HG02852 (cell line): ENCODE measurements at regions not wholly inside any gene's neighbourhood (a gene's known extent, or its start where the extent isn't known, plus 50 kb on each side); places are given as distances from the start of the nearest gene placed in this dataset.
"Not testable (repeated sequence)": the region's sequence is repeated elsewhere in the genome, so short reads cannot be mapped to it uniquely, and the experiment has no call there.

Experiments used
- ATAC-seq: cut with Tn5 transposase; IDR thresholded peaks from one replicate; pipeline ENCODE4 v1.9.1; 2021; ENCODE audit warnings: mild to moderate bottlenecking, moderate library complexity; ENCODE audit not compliant: unreplicated experiment

DNA sequence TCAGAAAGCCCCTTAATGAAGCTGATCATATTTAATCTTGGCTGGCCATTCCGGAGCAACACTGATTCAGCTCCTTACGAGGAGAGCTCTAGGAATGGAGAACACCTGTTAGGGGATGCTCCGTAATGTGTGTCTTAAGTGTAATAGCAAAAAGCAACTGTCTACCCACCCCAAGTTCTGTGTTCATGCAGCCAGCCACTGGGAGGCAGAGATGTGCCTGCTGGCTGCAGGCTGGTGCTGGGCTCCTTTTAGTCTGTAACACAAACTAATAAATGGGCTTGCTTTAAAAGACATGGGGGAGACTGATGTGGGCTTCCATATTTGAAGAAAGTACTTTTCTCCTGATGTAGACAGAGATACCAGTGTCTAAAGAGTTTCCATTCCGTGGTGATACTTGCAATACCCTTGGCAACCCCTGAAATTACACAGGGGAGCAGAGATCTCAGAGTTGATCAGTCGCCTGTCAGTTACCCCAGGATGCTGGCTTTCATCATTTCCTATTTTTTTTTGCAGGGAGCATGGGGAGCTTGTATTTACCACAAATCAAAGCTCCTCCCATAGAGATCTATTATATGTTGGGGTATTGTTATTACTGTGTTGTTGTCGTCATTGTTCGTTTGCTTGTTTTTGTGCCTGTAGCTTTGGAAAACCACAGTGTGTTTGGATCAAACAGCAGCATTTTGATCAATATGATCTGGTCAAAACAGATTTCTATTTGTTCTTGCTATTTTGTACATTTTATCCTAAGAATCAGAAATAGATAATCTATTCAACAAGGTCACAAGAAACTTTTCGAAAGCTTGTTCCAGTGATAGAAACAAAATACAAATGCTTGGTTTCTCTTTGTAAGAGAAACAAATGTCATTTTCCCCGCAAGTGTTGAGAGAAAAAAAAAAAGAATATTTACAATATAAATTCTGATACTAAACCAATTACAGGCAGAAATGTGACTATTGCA, 65.8 kb downstream of the MTX3 start:
- ATAC-seq, result no peak

DNA sequence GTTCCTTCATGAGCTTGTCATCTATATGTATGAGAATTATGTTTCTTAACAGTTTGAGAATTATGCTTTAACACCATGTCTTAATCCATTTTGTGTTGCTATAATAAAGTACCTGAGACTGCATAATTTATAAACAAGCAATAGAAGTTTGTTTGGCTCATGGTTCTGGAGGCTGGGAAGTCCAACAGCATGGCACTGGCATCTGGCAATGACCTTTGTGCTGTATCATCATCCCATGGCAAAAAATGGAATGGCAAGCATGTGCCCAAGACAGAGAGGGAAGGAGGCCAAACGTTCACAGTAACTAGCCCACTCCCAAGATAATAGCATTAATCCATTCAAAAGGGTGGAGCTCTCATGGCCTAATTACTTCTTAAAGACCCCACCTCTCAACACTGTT, 67.6 kb downstream of the MTX3 start:
- no peak for ATAC-seq

DNA sequence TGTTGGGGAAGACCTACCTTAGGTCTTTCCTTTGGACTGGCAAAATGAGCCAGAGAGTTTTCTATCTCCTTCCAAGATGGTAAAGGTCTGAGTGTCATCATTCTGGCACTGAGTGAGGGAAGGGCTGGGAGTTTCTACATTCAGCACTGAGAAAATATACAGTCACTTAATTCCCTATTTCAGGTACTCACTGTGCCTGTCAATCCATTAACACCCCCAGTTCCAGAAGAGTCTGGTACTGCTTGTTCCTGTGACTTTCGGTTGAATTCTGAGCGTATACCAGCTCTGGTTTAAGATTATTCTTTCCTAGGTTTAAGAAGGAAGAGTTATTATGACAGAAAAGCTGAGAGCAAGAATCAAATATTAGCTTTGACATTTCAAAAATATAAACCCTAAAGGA, 68.4 kb downstream of the MTX3 start:
- no peak for ATAC-seq

DNA sequence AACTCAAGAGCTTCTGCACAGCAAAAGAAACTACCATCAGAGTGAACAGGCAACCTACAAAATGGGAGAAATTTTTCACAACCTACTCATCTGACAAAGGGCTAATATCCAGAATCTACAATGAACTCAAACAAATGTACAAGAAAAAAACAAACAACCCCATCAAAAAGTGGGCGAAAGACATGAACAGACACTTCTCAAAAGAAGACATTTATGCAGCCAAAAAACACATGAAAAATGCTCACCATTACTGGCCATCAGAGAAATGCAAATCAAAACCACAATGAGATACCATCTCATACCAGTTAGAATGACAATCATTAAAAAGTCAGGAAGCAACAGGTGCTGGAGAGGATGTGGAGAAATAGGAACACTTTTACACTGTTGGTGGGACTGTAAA, 83.6 kb downstream of the MTX3 start:
- ATAC-seq, result not testable (repeated sequence)

DNA sequence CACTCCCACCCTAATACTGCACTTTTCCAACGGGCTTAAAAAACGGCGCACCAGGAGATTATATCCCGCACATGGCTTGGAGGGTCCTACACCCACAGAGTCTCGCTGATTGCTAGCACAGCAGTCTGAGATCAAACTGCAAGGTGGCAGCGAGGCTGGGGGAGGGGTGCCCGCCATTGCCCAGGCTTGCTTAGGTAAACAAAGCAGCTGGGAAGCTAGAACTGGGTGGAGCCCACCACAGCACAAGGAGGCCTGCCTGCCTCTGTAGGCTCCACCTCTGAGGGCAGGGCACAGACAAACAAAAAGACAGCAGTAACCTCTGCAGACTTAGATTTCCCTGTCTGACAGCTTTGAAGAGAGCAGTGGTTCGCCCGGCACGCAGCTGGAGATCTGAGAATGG, 88.5 kb downstream of the MTX3 start:
- ATAC-seq, result not testable (repeated sequence)

DNA sequence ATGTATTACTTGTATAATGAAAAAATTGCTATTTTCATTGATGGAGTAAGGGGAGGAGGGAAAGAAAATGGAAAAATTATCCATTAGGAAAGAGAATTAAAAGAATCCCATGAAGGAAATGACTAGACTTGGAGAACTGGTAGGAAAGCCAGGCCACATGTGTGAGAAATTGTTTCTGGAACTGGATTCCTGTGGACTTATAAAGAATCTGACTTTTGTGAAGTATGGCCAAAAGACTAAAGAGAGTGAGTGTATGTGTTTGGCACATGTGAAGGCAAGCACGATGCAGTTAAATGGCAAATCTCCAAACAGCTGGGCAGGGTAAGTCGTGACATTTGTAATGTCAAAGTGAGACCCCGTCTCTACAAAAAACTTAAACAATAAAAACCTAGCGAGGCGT, 89.4 kb downstream of the MTX3 start:
- no peak for ATAC-seq

DNA sequence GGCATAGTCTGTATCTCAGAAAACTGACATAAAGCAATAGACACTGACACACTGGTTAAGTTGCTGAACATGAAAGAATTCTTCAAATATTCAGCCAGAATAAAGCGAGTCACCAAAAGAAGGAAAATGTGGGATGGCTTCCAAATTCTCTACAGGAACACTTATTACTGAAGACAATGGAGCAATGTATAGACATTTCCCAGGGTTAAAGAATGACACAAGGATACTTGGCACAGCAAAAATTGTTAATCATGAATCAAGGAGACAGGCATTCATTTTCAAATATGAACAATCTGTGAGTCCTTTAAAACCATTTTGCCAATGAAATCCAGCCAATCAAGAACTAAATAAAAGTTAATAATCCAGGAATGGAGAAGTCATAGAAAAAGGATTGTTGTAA, 92.5 kb downstream of the MTX3 start:
- ATAC-seq, result no peak

DNA sequence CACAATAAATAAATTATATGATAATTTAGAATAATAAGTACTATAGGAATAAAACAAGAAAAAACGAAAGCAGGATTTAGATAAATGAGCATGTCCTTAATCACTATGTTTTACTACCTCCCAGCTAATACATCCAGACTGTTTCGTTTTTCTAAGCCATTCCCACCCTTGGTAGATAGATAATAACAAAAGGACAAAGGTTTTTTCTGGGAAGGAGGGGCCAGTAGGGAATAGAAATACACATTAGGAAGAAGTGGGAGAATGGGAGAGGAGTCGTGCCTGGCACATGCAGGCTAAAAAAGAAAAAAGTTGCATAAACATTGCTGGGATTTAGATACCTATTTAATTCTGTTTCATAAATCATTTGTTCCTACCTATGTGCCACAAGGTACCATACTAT, 97.1 kb downstream of the MTX3 start:
- no peak for ATAC-seq

DNA sequence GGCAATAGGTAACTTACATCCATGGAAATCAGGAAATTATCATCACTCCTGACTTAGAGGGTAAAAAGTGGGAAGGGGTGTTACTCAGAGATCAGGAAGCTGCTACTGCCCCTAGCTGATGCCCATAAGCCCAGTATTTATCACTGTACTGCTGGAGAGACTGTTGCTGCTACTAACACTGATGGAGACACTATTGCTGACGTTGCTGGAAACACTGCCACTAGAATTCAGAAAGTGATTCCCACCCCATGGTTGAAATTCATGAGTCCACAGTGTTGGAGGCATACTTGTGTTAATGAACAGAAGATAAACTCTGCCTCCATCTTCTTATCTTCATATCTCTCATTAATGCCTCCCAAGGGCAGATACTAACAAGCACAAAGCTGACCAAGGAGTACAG, 97.6 kb downstream of the MTX3 start:
- ATAC-seq, result no peak

DNA sequence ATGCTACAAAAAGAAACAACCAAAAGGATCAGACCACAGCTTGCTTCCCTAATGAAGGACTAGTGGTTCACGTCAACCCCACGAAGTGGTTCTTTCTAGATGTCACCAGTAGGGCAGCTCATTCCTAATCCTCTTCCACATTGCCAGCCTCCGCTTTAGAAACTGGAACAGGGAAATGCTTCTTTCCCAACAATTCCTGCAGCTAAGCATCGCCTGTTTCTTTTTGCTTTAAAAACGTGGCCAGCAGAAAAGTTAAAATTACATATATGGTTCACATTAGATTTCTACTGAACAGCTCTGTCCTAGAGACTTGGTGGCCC, 100.2 kb downstream of the MTX3 start:
- no peak for ATAC-seq

DNA sequence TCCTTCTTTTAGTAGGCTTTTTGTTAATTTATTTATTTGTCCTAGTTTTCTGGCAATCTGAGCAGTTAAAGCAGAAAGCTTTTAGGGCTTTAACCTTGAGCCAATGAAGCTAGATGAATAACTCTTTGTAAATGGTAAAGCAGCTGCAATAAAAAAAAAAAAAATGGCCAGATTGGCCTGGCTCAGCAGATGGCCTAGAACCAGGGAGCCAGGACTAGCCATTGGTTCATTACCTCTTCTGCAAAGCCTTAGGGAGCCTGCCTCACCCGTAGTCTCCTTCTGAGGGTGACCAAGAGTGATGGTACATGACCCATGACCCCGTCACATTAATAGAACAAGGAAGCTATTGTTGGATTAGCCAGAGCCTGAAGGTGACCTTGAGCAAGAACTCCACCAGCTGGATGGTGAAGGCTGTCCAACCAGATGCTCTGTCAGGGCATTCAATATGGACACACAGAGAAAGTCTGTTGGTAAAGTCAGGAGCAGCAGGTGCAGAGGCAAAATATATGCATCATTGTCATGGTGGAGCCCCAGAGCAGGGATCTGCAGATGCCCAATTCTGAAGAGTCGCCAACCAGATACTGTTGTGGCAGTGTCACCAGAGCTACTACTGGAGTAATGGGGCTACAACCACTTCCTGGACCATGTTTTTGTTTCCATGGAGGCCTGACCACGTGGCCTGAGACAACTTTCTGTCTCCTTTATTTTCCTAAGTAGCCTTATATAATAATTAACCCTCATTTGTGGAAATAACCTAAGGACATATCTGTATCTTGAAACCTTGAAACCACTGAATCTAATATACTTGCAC, 100.7 kb downstream of the MTX3 start:
- no peak for ATAC-seq

DNA sequence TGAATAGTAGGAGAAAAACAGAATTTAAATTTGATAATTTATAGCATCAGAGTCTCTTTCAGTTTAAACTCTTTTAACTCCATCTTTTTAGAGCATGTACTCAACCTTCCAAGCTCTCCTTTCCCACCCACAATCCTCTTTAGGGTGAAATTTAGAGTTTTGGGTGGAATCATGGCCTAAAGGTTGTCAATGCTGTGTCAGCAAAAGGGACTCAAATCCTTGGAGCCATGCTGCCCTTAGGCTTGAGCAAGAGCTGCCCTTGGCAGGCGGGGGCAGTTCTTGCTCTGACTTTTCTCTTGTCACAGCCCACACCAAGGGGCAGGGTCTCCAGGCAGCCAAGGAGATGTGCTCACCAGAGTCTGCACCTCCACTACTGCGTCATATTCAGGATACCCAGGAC, 102.4 kb downstream of the MTX3 start:
- ATAC-seq, result no peak

DNA sequence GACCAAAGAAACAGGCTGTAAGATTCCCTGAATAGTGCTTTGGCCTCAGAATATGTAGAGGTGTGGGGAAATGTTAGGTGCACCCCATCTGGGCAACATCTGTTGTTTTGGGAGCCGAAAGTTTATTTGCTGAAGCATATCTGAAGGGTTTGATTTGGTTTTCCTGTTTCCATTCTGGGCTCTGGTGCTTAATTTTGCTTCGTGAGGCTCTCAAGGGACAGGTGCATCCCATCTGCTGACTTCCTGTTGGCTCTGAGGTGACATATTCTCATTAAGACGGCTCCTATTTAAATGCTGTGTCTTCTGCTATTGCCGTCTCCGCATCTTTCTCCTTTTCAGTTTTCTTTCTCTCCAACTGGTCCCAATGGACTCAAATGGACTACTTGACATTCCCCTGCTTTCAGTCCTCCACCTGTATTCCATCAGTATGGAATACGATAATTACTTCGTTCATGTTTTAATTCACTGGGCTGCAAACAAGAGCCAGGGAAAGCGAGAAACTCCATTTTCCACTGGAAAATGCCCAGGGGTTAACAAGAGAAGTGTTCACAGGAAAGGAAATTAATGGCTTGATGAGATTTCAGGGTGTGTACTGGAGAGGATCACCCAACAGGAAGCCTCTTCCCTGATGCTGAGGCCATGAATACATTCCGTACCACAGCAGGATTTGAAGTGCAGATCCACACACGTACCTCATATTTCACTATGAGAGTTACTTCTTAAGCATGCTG, 104.0 kb downstream of the MTX3 start:
- ATAC-seq, result no peak

DNA sequence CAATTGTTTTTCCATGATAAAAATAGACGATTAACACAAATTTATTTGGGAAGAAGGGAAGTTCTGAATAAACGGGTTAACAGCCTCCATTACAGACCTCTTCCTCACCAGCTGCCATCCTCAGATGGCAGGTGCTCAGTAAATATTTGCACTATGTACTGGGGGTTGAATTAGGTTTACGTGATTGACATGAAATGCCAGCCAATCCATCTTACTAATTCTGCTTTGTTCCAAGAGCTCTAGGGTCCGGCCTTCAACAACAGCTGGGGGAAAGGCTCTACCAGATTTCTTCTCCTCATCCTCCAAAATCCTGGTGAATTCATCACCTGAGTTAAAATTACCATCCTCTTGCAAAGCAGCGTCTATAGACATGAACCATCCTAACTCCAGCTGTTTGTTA, 104.6 kb downstream of the MTX3 start:
- no peak for ATAC-seq

DNA sequence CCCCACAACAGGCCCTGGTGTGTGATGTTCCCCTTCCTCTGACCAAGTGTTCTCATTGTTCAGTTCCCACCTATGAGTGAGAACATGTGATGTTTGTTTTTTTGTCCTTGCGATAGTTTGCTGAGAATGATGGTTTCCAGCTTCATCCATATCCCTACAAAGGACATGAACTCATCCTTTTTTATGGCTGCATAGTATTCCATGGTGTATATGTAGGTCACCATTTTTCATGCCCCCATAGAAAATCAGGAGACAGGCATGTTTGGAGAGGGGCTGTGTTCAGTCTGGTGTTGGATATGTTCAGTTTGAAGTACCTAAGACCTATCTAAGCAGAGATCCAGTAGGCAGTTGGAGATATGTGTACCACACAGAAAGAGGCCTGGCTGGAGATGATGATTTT, 111.2 kb downstream of the MTX3 start:
- ATAC-seq, result not testable (repeated sequence)

DNA sequence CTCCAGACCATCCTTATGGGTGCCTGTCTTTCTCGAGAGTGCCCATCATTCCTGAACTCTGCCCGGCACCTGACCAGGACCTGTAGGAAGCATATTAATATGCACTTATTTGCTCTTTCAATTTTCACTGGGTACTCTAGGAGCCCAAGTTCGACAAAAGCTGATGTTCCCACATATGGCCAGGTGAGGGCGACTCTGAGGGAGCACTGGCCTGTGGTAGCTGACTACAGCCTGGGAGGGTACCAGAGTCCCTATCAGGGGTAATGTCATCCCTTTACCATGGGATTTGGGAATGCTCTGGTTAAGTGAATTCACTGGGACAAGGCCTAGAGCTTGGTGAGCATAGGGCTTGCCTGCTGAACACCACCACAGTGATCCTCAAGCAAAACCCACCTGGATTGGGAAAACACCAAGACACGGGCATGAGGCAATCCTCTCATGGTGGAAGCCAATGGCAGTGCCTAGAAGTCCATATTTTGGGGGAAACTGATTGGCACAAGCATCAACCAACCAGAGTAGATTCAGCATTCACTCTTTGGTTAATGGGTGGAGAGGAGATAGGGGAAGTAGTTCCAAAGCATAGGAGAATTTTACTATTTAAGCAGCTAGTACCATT, 112.2 kb downstream of the MTX3 start:
- no peak for ATAC-seq

DNA sequence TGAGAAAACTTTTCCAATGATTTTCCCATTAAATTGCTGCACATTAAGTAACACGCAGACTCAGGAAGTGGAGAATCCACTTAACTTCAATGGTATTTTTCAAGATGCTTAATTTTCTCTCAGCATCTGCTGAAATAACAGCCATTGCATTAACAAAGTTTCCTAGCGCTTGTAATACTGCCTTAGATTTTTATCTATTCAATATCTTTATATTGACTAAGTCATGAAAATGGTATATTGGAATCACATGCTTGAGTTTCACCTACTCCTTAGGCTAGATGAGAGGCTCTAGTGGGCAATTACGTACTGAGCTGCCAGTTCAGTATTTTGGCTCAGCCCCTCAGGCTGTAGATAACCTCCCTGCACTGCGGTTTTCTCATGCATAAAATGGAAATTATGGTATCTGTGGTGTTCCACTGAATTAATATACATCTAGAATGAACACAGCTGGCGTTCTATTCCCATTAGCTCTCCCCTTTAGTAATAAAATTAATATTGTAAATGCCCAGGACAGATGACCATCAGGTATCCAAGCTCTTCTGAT, 112.9 kb downstream of the MTX3 start:
- ATAC-seq, result no peak

DNA sequence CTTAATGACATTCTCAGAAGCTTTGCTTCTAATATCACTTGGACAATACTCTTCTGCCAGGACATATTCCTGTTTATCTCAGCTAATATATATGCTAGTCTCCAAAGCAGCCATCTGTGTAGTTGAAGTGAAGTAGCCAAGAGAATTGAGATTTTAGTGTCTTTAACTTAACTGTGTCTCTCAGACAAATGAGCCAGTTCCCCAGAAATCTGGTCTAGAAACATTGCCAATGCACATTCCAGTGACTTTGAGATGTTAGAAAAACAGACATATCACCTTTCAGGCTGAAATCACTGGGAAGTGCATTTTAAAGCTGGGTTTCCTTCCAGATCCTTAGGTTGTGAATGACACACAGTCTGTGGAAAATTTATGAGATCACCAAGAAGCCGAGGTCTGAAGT, 114.6 kb downstream of the MTX3 start:
- no peak for ATAC-seq

DNA sequence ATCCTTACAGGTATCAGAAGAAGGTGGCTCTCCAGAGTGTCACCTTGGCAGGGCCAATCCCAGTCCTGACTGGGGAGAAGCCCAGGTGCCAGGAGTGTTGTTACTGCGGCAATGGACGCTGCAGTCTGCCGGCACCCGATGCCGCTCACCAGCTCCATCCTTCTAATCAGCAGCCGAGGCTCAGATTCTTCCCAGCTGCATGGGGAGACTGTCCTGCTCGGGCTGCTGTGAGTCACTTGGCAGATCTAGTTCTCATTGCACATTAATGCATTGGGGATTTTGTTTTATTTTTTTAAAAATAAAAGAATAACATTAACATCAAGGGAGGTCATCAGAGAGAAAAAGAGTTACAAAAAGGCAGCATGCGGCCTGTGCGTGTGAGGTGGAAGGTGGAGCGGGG, 115.8 kb downstream of the MTX3 start:
- no peak for ATAC-seq

DNA sequence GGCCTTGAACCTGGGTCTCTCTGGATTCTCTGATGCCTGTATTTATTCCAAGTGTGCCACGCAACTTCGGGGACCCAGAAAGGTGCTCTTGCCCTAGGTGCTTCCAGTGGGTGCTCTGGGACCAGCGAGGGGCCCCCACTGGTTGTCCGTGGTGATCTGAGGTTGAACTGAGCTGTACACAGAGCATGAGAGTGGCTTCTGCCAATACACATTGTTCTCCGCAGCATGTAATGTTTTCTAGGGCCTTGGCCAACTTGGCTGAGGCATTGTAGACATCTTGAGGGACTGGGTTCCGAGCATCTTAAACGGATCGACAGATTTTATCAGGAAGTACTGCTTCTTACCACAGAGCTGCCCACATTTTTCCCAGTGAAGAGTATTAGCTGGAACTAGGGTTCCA, 117.9 kb downstream of the MTX3 start:
- no peak for ATAC-seq

DNA sequence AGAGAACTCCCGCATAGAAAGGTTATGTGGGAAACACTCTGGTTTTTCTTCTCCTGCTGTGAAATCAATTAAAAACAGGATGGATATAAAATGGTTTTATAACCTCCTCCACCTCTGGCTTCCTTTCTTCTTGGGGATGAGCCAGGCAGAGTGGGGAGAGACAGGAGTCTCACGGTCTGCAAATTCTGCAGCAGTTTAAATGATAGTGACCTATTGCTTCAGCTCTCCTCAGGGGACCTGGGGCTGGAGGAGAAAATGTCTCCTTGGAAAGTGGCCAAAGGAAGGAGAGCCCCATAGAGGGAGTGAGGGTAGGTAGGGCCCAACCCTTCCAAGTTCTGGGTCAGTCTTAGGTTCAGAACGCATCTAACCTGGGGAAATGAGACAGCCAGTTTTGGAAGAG, 118.8 kb downstream of the MTX3 start:
- ATAC-seq, result no peak
